SK-N-SH (cell line): ENCODE measurements at regions not wholly inside any gene's neighbourhood (a gene's known extent, or its start where the extent isn't known, plus 50 kb on each side); places are given as distances from the start of the nearest gene placed in this dataset.

Experiments
- CTCF ChIA-PET: fragments of 300-600, 350-600 bp; formaldehyde crosslinking; extraction: SDS; loops from one replicate; lab custom pipeline; 2021; lab: Yijun Ruan, JAX
- POLR2A ChIA-PET: fragments of 350-600 bp; sonication (Branson Sonifier 250); formaldehyde crosslinking; extraction: SDS; loops from one replicate; lab custom pipeline; 2020; ENCODE audit warnings: antibody characterized with exemption, inconsistent platforms; lab: Yijun Ruan, JAX
- DNase-seq: peaks from one replicate; pipeline ENCODE4 v3.0.0; 2012
- H2AFZ ChIP-seq: fragments of 200-600 bp; sonication (generic); 2 replicates; pipeline ENCODE4 v1.8.1; 2016; ENCODE audit warnings: antibody characterized with exemption, mild to moderate bottlenecking, low read depth
- H3F3A ChIP-seq: fragments of 200-600 bp; sonication (generic); replicated peaks from 2 replicates; pipeline ENCODE3; 2016; ENCODE audit warnings: antibody characterized with exemption, mild to moderate bottlenecking; ENCODE audit not compliant: insufficient read depth
- H3K27ac ChIP-seq, 2 experiments: fragments of 200-500 bp in 1 of 2; fragments of 200-600 bp in 1 of 2; sonication (Bioruptor generic) in 1 of 2; sonication (generic), shearing (Covaris generic) in 1 of 2; 2 replicates each; pipeline versions ENCODE4 v1.5.1 to v1.6.1; 2014 to 2016; ENCODE audit warnings: low read depth in 2 of 2, inconsistent platforms in 1 of 2, low read length in 1 of 2, mild to moderate bottlenecking in 1 of 2, mixed read lengths in 1 of 2
- H3K27me3 ChIP-seq: fragments of 200-600 bp; sonication (generic), shearing (Covaris generic); 2 replicates; pipeline ENCODE4 v1.6.1; 2016; ENCODE audit warnings: mixed run types; ENCODE audit not compliant: insufficient read depth
- H3K36me3 ChIP-seq, 2 experiments: fragments of 200-500 bp in 1 of 2; fragments of 200-600 bp in 1 of 2; sonication (Bioruptor generic) in 1 of 2; sonication (generic) in 1 of 2; replicated peaks in 1 of 2; 2 replicates each; pipeline versions ENCODE3 to v1.5.1; 2014 to 2016; ENCODE audit warnings: low read length in 1 of 2, mild to moderate bottlenecking in 1 of 2; ENCODE audit not compliant: insufficient read depth in 2 of 2, control insufficient read depth in 1 of 2
- H3K4me1 ChIP-seq, 2 experiments: fragments of 200-500 bp in 1 of 2; fragments of 200-600 bp in 1 of 2; sonication (Bioruptor generic) in 1 of 2; sonication (generic), shearing (Covaris generic) in 1 of 2; 2 replicates each; pipeline versions ENCODE4 v1.5.1 to v1.6.1; 2014 to 2016; ENCODE audit warnings: low read depth in 1 of 2, low read length in 1 of 2, mixed run types in 1 of 2; ENCODE audit not compliant: insufficient read depth in 2 of 2, control insufficient read depth in 1 of 2
- H3K4me2 ChIP-seq: fragments of 200-600 bp; sonication (generic), shearing (Covaris generic); 2 replicates; pipeline ENCODE4 v1.6.1; 2017; ENCODE audit warnings: mixed run types
- H3K4me3 ChIP-seq, 2 experiments: fragments of 200-500 bp in 1 of 2; fragments of 200-600 bp in 1 of 2; sonication (Bioruptor generic) in 1 of 2; sonication (generic), shearing (Covaris generic) in 1 of 2; 2 replicates each; pipeline versions ENCODE4 v1.5.1 to v1.8.1; 2014 to 2016; ENCODE audit warnings: low read depth in 2 of 2, inconsistent platforms in 1 of 2, low read length in 1 of 2, mild to moderate bottlenecking in 1 of 2, mixed read lengths in 1 of 2, moderate library complexity in 1 of 2
- H3K79me2 ChIP-seq: fragments of 200-600 bp; sonication (generic); 2 replicates; pipeline ENCODE4 v1.8.1; 2017; ENCODE audit warnings: mild to moderate bottlenecking; ENCODE audit not compliant: insufficient read depth
- H3K9ac ChIP-seq: fragments of 200-600 bp; sonication (generic); 2 replicates; pipeline ENCODE4 v1.6.1; 2017; ENCODE audit warnings: mixed run types
- H3K9me2 ChIP-seq: fragments of 200-600 bp; sonication (generic); 2 replicates; pipeline ENCODE4 v1.6.1; 2017; ENCODE audit warnings: mixed run types
- H3K9me3 ChIP-seq: fragments of 200-600 bp; sonication (generic); 2 replicates; pipeline ENCODE4 v1.6.1; 2017; ENCODE audit warnings: mixed run types, mild to moderate bottlenecking, moderate library complexity
- H4K20me1 ChIP-seq: fragments of 200-600 bp; sonication (generic); 2 replicates; pipeline ENCODE4 v1.6.1; 2017; ENCODE audit warnings: mild to moderate bottlenecking, mixed run types; ENCODE audit not compliant: insufficient read depth
- CHD2 ChIP-seq: fragments of 150-350 bp; IDR thresholded peaks from 2 replicates; pipeline ENCODE4 v1.6.1; 2018; ENCODE audit warnings: low read length; ENCODE audit not compliant: partially characterized antibody
- EP300 ChIP-seq, 2 experiments: IDR thresholded peaks; 2 replicates each; pipeline versions ENCODE4 v1.4.0 to v1.6.1; 2012; ENCODE audit warnings: borderline replicate concordance in 1 of 2, low read depth in 1 of 2, low read length in 1 of 2
- EZH2phosphoT487 ChIP-seq: fragments of 200-600 bp; sonication (generic); IDR thresholded peaks from 2 replicates; pipeline ENCODE4 v1.6.1; 2017; ENCODE audit warnings: low read depth, mixed run types, mild to moderate bottlenecking, antibody characterized with exemption, moderate library complexity, borderline replicate concordance
- FOSL2 ChIP-seq: IDR thresholded peaks from 2 replicates; pipeline ENCODE4 v1.4.0; 2012; ENCODE audit warnings: low read depth, mild to moderate bottlenecking, moderate library complexity, borderline replicate concordance
- GABPA ChIP-seq: IDR thresholded peaks from 2 replicates; pipeline ENCODE4 v1.4.0; 2012; ENCODE audit warnings: low read depth, mild to moderate bottlenecking
- NRF1 ChIP-seq: IDR thresholded peaks from 2 replicates; pipeline ENCODE4 v1.6.1; 2012; ENCODE audit warnings: low read depth, mild to moderate bottlenecking, low read length
- POLR2AphosphoS5 ChIP-seq: IDR thresholded peaks from 2 replicates; pipeline ENCODE4 v1.6.1; 2012; ENCODE audit warnings: low read depth, low read length
- RAD21 ChIP-seq: IDR thresholded peaks from 2 replicates; pipeline ENCODE4 v1.6.1; 2012; ENCODE audit warnings: mild to moderate bottlenecking, low read length
- SMC3 ChIP-seq: IDR thresholded peaks from 2 replicates; pipeline ENCODE4 v1.6.1; 2012; ENCODE audit warnings: low read depth, low read length, improper control_type of control experiment
- TEAD4 ChIP-seq: IDR thresholded peaks from 2 replicates; pipeline ENCODE4 v1.4.0; 2012; ENCODE audit warnings: mild to moderate bottlenecking, borderline replicate concordance; ENCODE audit not compliant: insufficient read depth
- WGBS: methylation state at CpG from one replicate; pipeline ENCODE4 v1.1.6; 2017; ENCODE audit warnings: low lambda C conversion rate; 5-methylcytosine and 5-hydroxymethylcytosine counted together
- TF ChIP-seq, protein P1 (sequence below): fragments of 150-350 bp; IDR thresholded peaks from 2 replicates; pipeline ENCODE4 v1.6.1; 2016; ENCODE audit warnings: mild to moderate bottlenecking, low read depth, low read length
- TF ChIP-seq, protein P2 (sequence below): IDR thresholded peaks from 2 replicates; pipeline ENCODE4 v1.4.0; 2012; ENCODE audit warnings: low read depth, borderline replicate concordance
- TF ChIP-seq, protein P3 (sequence below): fragments of 200-600 bp; sonication (generic); IDR thresholded peaks from 2 replicates; pipeline ENCODE4 v1.6.1; 2017; ENCODE audit warnings: antibody characterized with exemption, mild to moderate bottlenecking, moderate library complexity

DNA sequence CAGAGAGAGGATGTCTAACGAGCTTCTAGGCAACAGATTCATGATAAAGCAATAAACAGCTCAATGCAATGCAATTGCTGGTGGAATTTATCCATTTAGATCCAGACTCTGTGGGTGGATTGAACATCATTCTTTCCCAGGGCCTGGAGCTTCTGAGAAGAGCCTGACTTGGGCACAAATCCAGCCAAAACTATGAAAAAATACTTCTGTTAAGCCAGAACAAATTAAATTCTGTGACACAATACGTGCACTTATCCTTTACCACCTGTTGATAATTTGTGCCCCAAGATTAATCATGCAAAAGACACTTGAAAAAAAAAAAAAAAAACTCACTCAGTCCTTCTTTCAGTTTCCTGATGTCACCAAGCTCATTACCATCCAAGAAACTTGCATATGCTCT, 446.0 kb upstream of the DCN start (continued):
- TF ChIP-seq, protein P1, sequence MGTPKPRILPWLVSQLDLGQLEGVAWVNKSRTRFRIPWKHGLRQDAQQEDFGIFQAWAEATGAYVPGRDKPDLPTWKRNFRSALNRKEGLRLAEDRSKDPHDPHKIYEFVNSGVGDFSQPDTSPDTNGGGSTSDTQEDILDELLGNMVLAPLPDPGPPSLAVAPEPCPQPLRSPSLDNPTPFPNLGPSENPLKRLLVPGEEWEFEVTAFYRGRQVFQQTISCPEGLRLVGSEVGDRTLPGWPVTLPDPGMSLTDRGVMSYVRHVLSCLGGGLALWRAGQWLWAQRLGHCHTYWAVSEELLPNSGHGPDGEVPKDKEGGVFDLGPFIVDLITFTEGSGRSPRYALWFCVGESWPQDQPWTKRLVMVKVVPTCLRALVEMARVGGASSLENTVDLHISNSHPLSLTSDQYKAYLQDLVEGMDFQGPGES: no peak
- no peak for TF ChIP-seq FOSL2
- TF ChIP-seq, protein P2, sequence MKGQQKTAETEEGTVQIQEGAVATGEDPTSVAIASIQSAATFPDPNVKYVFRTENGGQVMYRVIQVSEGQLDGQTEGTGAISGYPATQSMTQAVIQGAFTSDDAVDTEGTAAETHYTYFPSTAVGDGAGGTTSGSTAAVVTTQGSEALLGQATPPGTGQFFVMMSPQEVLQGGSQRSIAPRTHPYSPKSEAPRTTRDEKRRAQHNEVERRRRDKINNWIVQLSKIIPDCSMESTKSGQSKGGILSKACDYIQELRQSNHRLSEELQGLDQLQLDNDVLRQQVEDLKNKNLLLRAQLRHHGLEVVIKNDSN: no peak
- no peak for TF ChIP-seq GABPA

- Histone ChIP-seq H4K20me1 (no peaks in the 10 kb centered on the region), H3K79me2 (no peaks in the 10 kb centered on the region), H3K9me2 (no peaks in the 10 kb centered on the region), H3K36me3 (no peaks in the 10 kb centered on the region), H3F3A (no peaks in the 10 kb centered on the region), H3K4me2 (no peak overlapping the region), H3K27me3 (no peaks in the 10 kb centered on the region), H3K4me1 (peaks cover 0 to 13% of the 10 kb centered on the region in 2 experiments; a peak in 2 of 4 replicates), H2AFZ (no peak overlapping the region), H3K9ac (no peak overlapping the region), H3K4me3 (no peak overlapping the region; a peak in 1 of 4 replicates), H3K27ac (peak overlapping the region in 1 of 2 experiments; percentile 99; a peak in 1 of 4 replicates), H3K9me3 (no peaks in the 10 kb centered on the region)
- POLR2A ChIA-PET: no interaction called here
- 29% methylated on average over 2 of the region's 2 CpGs for WGBS
- CTCF ChIA-PET: interaction anchor here (0.8 to 2.3 kb wide), 4 partner anchors 24 to 245 kb away, joined by 3 to 8 read pairs (median 3); no protein-coding TSS in a partner anchor
- no peak for DNase-seq
- no peak for TF ChIP-seq SMC3
- TF ChIP-seq, protein P3, sequence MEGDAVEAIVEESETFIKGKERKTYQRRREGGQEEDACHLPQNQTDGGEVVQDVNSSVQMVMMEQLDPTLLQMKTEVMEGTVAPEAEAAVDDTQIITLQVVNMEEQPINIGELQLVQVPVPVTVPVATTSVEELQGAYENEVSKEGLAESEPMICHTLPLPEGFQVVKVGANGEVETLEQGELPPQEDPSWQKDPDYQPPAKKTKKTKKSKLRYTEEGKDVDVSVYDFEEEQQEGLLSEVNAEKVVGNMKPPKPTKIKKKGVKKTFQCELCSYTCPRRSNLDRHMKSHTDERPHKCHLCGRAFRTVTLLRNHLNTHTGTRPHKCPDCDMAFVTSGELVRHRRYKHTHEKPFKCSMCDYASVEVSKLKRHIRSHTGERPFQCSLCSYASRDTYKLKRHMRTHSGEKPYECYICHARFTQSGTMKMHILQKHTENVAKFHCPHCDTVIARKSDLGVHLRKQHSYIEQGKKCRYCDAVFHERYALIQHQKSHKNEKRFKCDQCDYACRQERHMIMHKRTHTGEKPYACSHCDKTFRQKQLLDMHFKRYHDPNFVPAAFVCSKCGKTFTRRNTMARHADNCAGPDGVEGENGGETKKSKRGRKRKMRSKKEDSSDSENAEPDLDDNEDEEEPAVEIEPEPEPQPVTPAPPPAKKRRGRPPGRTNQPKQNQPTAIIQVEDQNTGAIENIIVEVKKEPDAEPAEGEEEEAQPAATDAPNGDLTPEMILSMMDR: no peak
- TF ChIP-seq NRF1: no peak
These were observed 444.6 kb upstream of the DCN start for GRCh38 chr12:91627225-91627624.

- no peak for DNase-seq
- Histone ChIP-seq H3K9me2 (no peaks in the 10 kb centered on the region), H3K9me3 (no peaks in the 10 kb centered on the region), H3K79me2 (no peaks in the 10 kb centered on the region), H3K4me1 (peaks cover 0 to 2% of the 10 kb centered on the region in 2 experiments; a peak in 1 of 4 replicates), H3F3A (no peaks in the 10 kb centered on the region), H4K20me1 (no peaks in the 10 kb centered on the region), H3K4me3 (no peak overlapping the region), H3K27me3 (no peaks in the 10 kb centered on the region), H3K4me2 (no peak overlapping the region), H3K27ac (peak overlapping the region in 1 of 2 experiments; percentile 16; a peak in 1 of 4 replicates), H3K36me3 (no peaks in the 10 kb centered on the region), H2AFZ (no peak overlapping the region), H3K9ac (no peak overlapping the region)
- TF ChIP-seq CHD2 (no peak), POLR2AphosphoS5 (no peak), FOSL2 (no peak), SMC3 (no peak), EP300 (IDR thresholded peaks at IDR 0.05; ENCODE audit: borderline replicate concordance in 1 of 2, low read depth in 1 of 2, low read length in 1 of 2) (no peak), EZH2phosphoT487 (no peak), TEAD4 (no peak), RAD21 (no peak)
- CTCF ChIA-PET: interaction anchor here (0.7 to 1.8 kb wide), 2 partner anchors 11 to 241 kb away, joined by 3 to 4 read pairs; no protein-coding TSS in a partner anchor
- POLR2A ChIA-PET: no interaction called here
- 30% methylated on average over 2 of the region's 2 CpGs for WGBS
These were observed 440.4 kb upstream of the DCN start for GRCh38 chr12:91622981-91623380.
